CD4-positive, alpha-beta T cell treated with Interleukin-17A for 4 hours (primary cell): ENCODE measurements at regions not wholly inside any gene's neighbourhood (a gene's known extent, or its start where the extent isn't known, plus 50 kb on each side); places are given as distances from the start of the nearest gene placed in this dataset.
"Not testable (repeated sequence)": the region's sequence is repeated elsewhere in the genome, so short reads cannot be mapped to it uniquely, and the experiment has no call there.

Source experiments
- DNase-seq: peaks from one replicate; pipeline ENCODE4 v3.0.0-alpha.2; 2020; ENCODE audit warnings: mixed read lengths

GRCh38 chr2:8253781-8254180 is 428.1 kb upstream of the ID2 start:
- no peak for DNase-seq

- not testable (repeated sequence) for DNase-seq
Observed at GRCh38 chr2:8254214-8254613, 427.6 kb upstream of the ID2 start.

- no peak for DNase-seq
Observed at GRCh38 chr2:8254791-8255447, 426.9 kb upstream of the ID2 start.

GRCh38 chr2:8255448-8255800 is 426.4 kb upstream of the ID2 start:
- no peak for DNase-seq

GRCh38 chr2:8256905-8257304 is 425.0 kb upstream of the ID2 start:
- DNase-seq, result no peak

- DNase-seq, result no peak
Observed at GRCh38 chr2:8257502-8257901, 424.4 kb upstream of the ID2 start.

- no peak for DNase-seq
Observed at GRCh38 chr2:8258406-8258805, 423.4 kb upstream of the ID2 start.

- DNase-seq, result no peak
Observed at GRCh38 chr2:8259106-8259840, 422.6 kb upstream of the ID2 start.

GRCh38 chr2:8259841-8260178 is 422.0 kb upstream of the ID2 start:
- no peak for DNase-seq

GRCh38 chr2:8260213-8260612 is 421.6 kb upstream of the ID2 start:
- DNase-seq, result no peak

GRCh38 chr2:8263901-8264300 is 418.0 kb upstream of the ID2 start:
- DNase-seq, result no peak

- no peak for DNase-seq
Observed at GRCh38 chr2:8264981-8265380, 416.9 kb upstream of the ID2 start.

GRCh38 chr2:8265476-8266226 is 416.2 kb upstream of the ID2 start:
- no peak for DNase-seq

GRCh38 chr2:8266563-8266962 is 415.3 kb upstream of the ID2 start:
- DNase-seq, result no peak

GRCh38 chr2:8267048-8267447 is 414.8 kb upstream of the ID2 start:
- DNase-seq, result no peak

- no peak for DNase-seq
Observed at GRCh38 chr2:8267721-8268120, 414.1 kb upstream of the ID2 start.

GRCh38 chr2:8268172-8268783 is 413.6 kb upstream of the ID2 start:
- DNase-seq, result no peak

- no peak for DNase-seq
Observed at GRCh38 chr2:8270699-8271098, 411.2 kb upstream of the ID2 start.

- DNase-seq, result no peak
Observed at GRCh38 chr2:8271461-8271860, 410.4 kb upstream of the ID2 start.

- DNase-seq, result no peak
Observed at GRCh38 chr2:8276026-8276425, 405.8 kb upstream of the ID2 start.

GRCh38 chr2:8277921-8278571 is 403.8 kb upstream of the ID2 start:
- no peak for DNase-seq

GRCh38 chr2:8278709-8279354 is 403.0 kb upstream of the ID2 start:
- DNase-seq, result no peak

- no peak for DNase-seq
Observed at GRCh38 chr2:8279506-8279905, 402.4 kb upstream of the ID2 start.
